Transverse colon (tissue), 4 donors: ENCODE measurements at regions not wholly inside any gene's neighbourhood (a gene's known extent, or its start where the extent isn't known, plus 50 kb on each side); places are given as distances from the start of the nearest gene placed in this dataset.
"Not testable (repeated sequence)": the region's sequence is repeated elsewhere in the genome, so short reads cannot be mapped to it uniquely, and the experiment has no call there.

Experiments
- DNase-seq: peaks from one replicate; pipeline ENCODE4 v3.0.0-alpha.2; 2019
- H3K27ac ChIP-seq, 4 donors: fragments of 200-600 bp; sonication (generic); 2 replicates each; pipeline ENCODE4 v1.5.1; 2016 to 2018; ENCODE audit warnings: inconsistent platforms in 4 of 4
- H3K27me3 ChIP-seq: fragments of 200-600 bp; sonication (generic); 2 replicates; pipeline ENCODE4 v1.5.1; 2017; ENCODE audit warnings: inconsistent platforms
- H3K36me3 ChIP-seq, 4 donors: fragments of 200-600 bp; sonication (generic); 2 replicates each; pipeline ENCODE4 v1.5.1; 2017 to 2019; ENCODE audit warnings: inconsistent platforms in 4 of 4
- H3K4me1 ChIP-seq, 4 donors: fragments of 200-600 bp; sonication (generic); 2 replicates each; pipeline ENCODE4 v1.5.1; 2017 to 2020; ENCODE audit warnings: inconsistent platforms in 4 of 4
- H3K4me3 ChIP-seq, 4 donors: fragments of 200-600 bp; sonication (generic); 1 replicate in 1 of 4; 2 replicates in 3 of 4; pipeline versions ENCODE4 v1.5.1 to v1.6.1; 2017 to 2019; ENCODE audit warnings: inconsistent platforms in 4 of 4
- H3K9me3 ChIP-seq, 2 donors: fragments of 200-600 bp; sonication (generic); 2 replicates each; pipeline ENCODE4 v1.5.1; 2017 to 2019; ENCODE audit warnings: inconsistent platforms in 2 of 2
- EP300 ChIP-seq: sonication (generic); formaldehyde crosslinking; IDR thresholded peaks from one replicate; pipeline ENCODE4 v1.6.1; 2017; ENCODE audit warnings: antibody characterized with exemption, low read depth
- POLR2A ChIP-seq: fragments of 450-650 bp; IDR thresholded peaks from one replicate; pipeline ENCODE4 v1.6.1; 2016; ENCODE audit warnings: antibody characterized with exemption, mild to moderate bottlenecking, moderate library complexity
- POLR2AphosphoS5 ChIP-seq, 3 donors: sonication (generic); formaldehyde crosslinking; IDR thresholded peaks; one replicate each; pipeline ENCODE4 v1.6.1; 2016; ENCODE audit warnings: antibody characterized with exemption in 3 of 3
- WGBS, 2 donors: methylation state at CpG; one replicate each; pipeline ENCODE4 v1.1.5; 2018; ENCODE audit warnings: low coverage in 1 of 2; 5-methylcytosine and 5-hydroxymethylcytosine counted together
- in situ Hi-C, 4 donors: fragments of 200-750 bp; cut with MboI; loops; one replicate each; pipeline versions ENCODE4 v1.15.0 to v1.15.1; 2017; ENCODE audit warnings: low sequenced_read_pairs in 3 of 4, low pct_ligation_motif_present in 1 of 4, low pct_unique_long_range_greater_than_20kb in 1 of 4
- intact Hi-C: fragments of 100-400 bp; cut with DNase I; formaldehyde crosslinking; loops from one replicate; pipeline ENCODE4 v1.15.1; 2023; ENCODE audit warnings: low total_unique reads
- TF ChIP-seq, protein P1 (sequence below), 5 experiments: fragments of 200-600 bp in 3 of 5; fragments of 450-650 bp in 2 of 5; sonication (generic) in 3 of 5; IDR thresholded peaks; 1 replicate in 2 of 5; 2 replicates in 3 of 5; pipeline ENCODE4 v1.5.1; 2016 to 2017; ENCODE audit warnings: antibody characterized with exemption in 5 of 5, inconsistent platforms in 3 of 5, mild to moderate bottlenecking in 2 of 5, moderate library complexity in 1 of 5

GRCh38 chr14:58772116-58772515, 134.4 kb downstream of the DACT1 start:
- no peak for DNase-seq

GRCh38 chr14:58772794-58773620, 135.2 kb downstream of the DACT1 start:
- TF ChIP-seq EP300 = no peak
- TF ChIP-seq, protein P1, sequence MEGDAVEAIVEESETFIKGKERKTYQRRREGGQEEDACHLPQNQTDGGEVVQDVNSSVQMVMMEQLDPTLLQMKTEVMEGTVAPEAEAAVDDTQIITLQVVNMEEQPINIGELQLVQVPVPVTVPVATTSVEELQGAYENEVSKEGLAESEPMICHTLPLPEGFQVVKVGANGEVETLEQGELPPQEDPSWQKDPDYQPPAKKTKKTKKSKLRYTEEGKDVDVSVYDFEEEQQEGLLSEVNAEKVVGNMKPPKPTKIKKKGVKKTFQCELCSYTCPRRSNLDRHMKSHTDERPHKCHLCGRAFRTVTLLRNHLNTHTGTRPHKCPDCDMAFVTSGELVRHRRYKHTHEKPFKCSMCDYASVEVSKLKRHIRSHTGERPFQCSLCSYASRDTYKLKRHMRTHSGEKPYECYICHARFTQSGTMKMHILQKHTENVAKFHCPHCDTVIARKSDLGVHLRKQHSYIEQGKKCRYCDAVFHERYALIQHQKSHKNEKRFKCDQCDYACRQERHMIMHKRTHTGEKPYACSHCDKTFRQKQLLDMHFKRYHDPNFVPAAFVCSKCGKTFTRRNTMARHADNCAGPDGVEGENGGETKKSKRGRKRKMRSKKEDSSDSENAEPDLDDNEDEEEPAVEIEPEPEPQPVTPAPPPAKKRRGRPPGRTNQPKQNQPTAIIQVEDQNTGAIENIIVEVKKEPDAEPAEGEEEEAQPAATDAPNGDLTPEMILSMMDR (IDR thresholded peaks at IDR 0.05) = no peak
- TF ChIP-seq POLR2AphosphoS5 (IDR thresholded peaks at IDR 0.05) = no peak
- no peak for TF ChIP-seq POLR2A
- 65 to 73% methylated on average over 5 to 7 of the region's 7 CpGs for WGBS, 2 donors
- intact Hi-C loops (no loop called here), in situ Hi-C loops (no loop called here)
- DNase-seq = no peak
- no peak overlapping the region for H3K4me3 ChIP-seq
- no peaks in the 10 kb centered on the region for H3K27me3 ChIP-seq
- no peaks in the 10 kb centered on the region for H3K36me3 ChIP-seq
- H3K4me1 ChIP-seq = peaks cover 0 to 31% (median 15%) of the 10 kb centered on the region in 4 donors
- no peak overlapping the region for H3K27ac ChIP-seq
- no peaks in the 10 kb centered on the region for H3K9me3 ChIP-seq

More at GRCh38 chr14:58772116-58772515, 134.4 kb downstream of the DACT1 start:
- Histone ChIP-seq H3K27me3 (no peaks in the 10 kb centered on the region), H3K36me3 (no peaks in the 10 kb centered on the region), H3K9me3 (no peaks in the 10 kb centered on the region), H3K4me1 (peaks cover 0 to 31% (median 15%) of the 10 kb centered on the region in 4 donors), H3K27ac (no peak overlapping the region), H3K4me3 (no peak overlapping the region)
- 37 to 52% methylated on average over 3 of the region's 3 CpGs for WGBS, 2 donors
- intact Hi-C loops = no loop called here
- TF ChIP-seq EP300 = no peak
- TF ChIP-seq, protein P1 (IDR thresholded peaks at IDR 0.05) = no peak
- no peak for TF ChIP-seq POLR2A
- TF ChIP-seq POLR2AphosphoS5 (IDR thresholded peaks at IDR 0.05) = no peak
- in situ Hi-C loops = no loop called here

DNA sequence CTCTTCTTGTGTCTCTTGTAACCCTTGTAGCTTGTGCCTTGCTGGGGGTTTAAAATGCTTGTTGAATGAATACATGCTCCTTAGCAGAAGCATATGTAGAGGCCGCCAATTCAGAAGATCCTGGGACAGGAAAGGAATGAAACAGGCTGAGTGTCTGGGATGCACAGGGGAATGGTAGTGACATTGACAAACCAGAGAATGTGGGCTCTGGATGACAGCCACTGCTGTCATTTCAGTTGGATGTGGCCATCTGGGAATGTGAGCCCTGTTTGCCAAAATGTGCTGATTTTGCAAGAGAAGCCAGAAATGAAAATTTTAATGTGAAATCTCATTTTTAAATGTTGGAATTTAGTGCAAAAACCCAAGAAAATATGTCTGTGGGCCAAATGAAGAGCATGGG, 136.8 kb downstream of the DACT1 start:
- no peak for TF ChIP-seq POLR2A
- TF ChIP-seq, protein P1 (IDR thresholded peaks at IDR 0.05) = no peak
- no peak for TF ChIP-seq EP300
- intact Hi-C loops = no loop called here
- Histone ChIP-seq H3K27me3 (no peaks in the 10 kb centered on the region), H3K27ac (no peak overlapping the region), H3K36me3 (no peaks in the 10 kb centered on the region), H3K4me1 (peaks cover 0 to 30% (median 15%) of the 10 kb centered on the region in 4 donors), H3K9me3 (no peaks in the 10 kb centered on the region), H3K4me3 (no peak overlapping the region)
- in situ Hi-C loops = no loop called here
- DNase-seq = no peak
- 96 to 100% methylated on average over 1 of the region's 1 CpG for WGBS, 2 donors

- H3K27ac ChIP-seq, intact Hi-C loops: not testable (repeated sequence)
- 89 to 100% methylated on average over 2 to 4 of the region's 4 CpGs for WGBS, 2 donors
These were observed 137.4 kb downstream of the DACT1 start for GRCh38 chr14:58775130-58775529.

More at GRCh38 chr14:58775130-58775529, 137.4 kb downstream of the DACT1 start:
- DNase-seq, H3K9me3 ChIP-seq, H3K36me3 ChIP-seq, in situ Hi-C loops, H3K27me3 ChIP-seq, H3K4me3 ChIP-seq: not testable (repeated sequence)
- peaks cover 0 to 24% (median 13%) of the 10 kb centered on the region in 4 donors for H3K4me1 ChIP-seq
